Keratinocyte (primary cell): ENCODE measurements at regions not wholly inside any gene's neighbourhood (a gene's known extent, or its start where the extent isn't known, plus 50 kb on each side); places are given as distances from the start of the nearest gene placed in this dataset.

Experiments used
- DNase-seq: peaks from one replicate; pipeline ENCODE4 v3.0.0-alpha.2; 2011; ENCODE audit warnings: low read depth, missing footprints, low spot score
- FAIRE-seq: peaks from 2 replicates; lab custom pipeline; 2011; peaks lifted over from hg19 to GRCh38; lab: Jason Lieb, UNC
- H2AFZ ChIP-seq: 2 replicates; pipeline ENCODE4 v1.6.0; 2012; ENCODE audit warnings: low read length, control low read depth, inconsistent platforms; ENCODE audit not compliant: control insufficient read depth
- H3K27ac ChIP-seq: 2 replicates; pipeline ENCODE4 v1.5.1; 2011; ENCODE audit warnings: low read length; ENCODE audit not compliant: control insufficient read depth, insufficient read depth
- H3K27me3 ChIP-seq: 3 replicates; pipeline ENCODE4 v1.6.0; 2011; ENCODE audit warnings: low read length; ENCODE audit not compliant: control insufficient read depth, insufficient read depth; ENCODE audit errors: extremely low read depth
- H3K36me3 ChIP-seq, 2 experiments: 2 replicates in 1 of 2; 3 replicates in 1 of 2; pipeline ENCODE4 v1.5.1; 2011; ENCODE audit warnings: low read length in 2 of 2, mild to moderate bottlenecking in 1 of 2; ENCODE audit not compliant: control insufficient read depth in 2 of 2, insufficient read depth in 2 of 2; ENCODE audit errors: extremely low read depth in 1 of 2
- H3K4me1 ChIP-seq: 3 replicates; pipeline ENCODE4 v1.5.1; 2011; ENCODE audit warnings: low read length; ENCODE audit not compliant: control insufficient read depth, insufficient read depth; ENCODE audit errors: extremely low read depth
- H3K4me2 ChIP-seq: 3 replicates; pipeline ENCODE4 v1.6.0; 2011; ENCODE audit warnings: low read depth, low read length; ENCODE audit not compliant: control insufficient read depth, insufficient read depth; ENCODE audit errors: extremely low read depth
- H3K4me3 ChIP-seq, 3 experiments: fragments of 200-600 bp in 1 of 3; sonication (generic) in 1 of 3; 2 replicates in 2 of 3; 3 replicates in 1 of 3; pipeline ENCODE4 v1.5.1; 2011 to 2016; ENCODE audit warnings: low read length in 3 of 3, mild to moderate bottlenecking in 3 of 3, control low read depth in 2 of 3, inconsistent platforms in 1 of 3, low read depth in 1 of 3, mixed read lengths in 1 of 3, mixed run types in 1 of 3, moderate library complexity in 1 of 3; ENCODE audit not compliant: control insufficient read depth in 2 of 3, insufficient read depth in 2 of 3; ENCODE audit errors: extremely low read depth in 1 of 3
- H3K79me2 ChIP-seq: 2 replicates; pipeline ENCODE4 v1.6.0; 2012; ENCODE audit warnings: low read length; ENCODE audit not compliant: control insufficient read depth, insufficient read depth
- H3K9ac ChIP-seq: 3 replicates; pipeline ENCODE4 v1.6.0; 2011; ENCODE audit warnings: low read length; ENCODE audit not compliant: control insufficient read depth, insufficient read depth; ENCODE audit errors: extremely low read depth
- H3K9me1 ChIP-seq: 3 replicates; pipeline ENCODE4 v1.6.0; 2011; ENCODE audit warnings: low read length; ENCODE audit not compliant: control insufficient read depth, insufficient read depth; ENCODE audit errors: extremely low read depth
- H3K9me3 ChIP-seq: 2 replicates; pipeline ENCODE4 v1.5.1; 2012; ENCODE audit warnings: low read depth, low read length; ENCODE audit not compliant: control insufficient read depth
- H4K20me1 ChIP-seq: 3 replicates; pipeline ENCODE4 v1.6.0; 2011; ENCODE audit warnings: low read length; ENCODE audit not compliant: control insufficient read depth, insufficient read depth; ENCODE audit errors: extremely low read depth
- EZH2 ChIP-seq: IDR thresholded peaks from one replicate; pipeline ENCODE4 v1.6.1; 2012; ENCODE audit warnings: inconsistent platforms, mild to moderate bottlenecking, low read length, moderate library complexity
- dilution Hi-C: fragments of 300-500 bp; cut with MboI; formaldehyde crosslinking; loops from one replicate; pipeline ENCODE4 v1.7.0; 2020; ENCODE audit warnings: low sequenced_read_pairs; ENCODE audit not compliant: extremely low pct_ligation_motif_present
- TF ChIP-seq, protein P1 (sequence below), 3 experiments: IDR thresholded peaks in 1 of 3; conservative IDR thresholded peaks in 1 of 3; optimal IDR thresholded peaks in 1 of 3; 2 replicates in 2 of 3; 3 replicates in 1 of 3; pipeline versions ENCODE3 to v1.5.1; 2011; ENCODE audit warnings: low read length in 3 of 3, mild to moderate bottlenecking in 3 of 3, moderate library complexity in 2 of 3, control low read depth in 1 of 3, inconsistent platforms in 1 of 3; ENCODE audit not compliant: insufficient read depth in 2 of 3; ENCODE audit errors: extremely low read depth in 1 of 3

DNA sequence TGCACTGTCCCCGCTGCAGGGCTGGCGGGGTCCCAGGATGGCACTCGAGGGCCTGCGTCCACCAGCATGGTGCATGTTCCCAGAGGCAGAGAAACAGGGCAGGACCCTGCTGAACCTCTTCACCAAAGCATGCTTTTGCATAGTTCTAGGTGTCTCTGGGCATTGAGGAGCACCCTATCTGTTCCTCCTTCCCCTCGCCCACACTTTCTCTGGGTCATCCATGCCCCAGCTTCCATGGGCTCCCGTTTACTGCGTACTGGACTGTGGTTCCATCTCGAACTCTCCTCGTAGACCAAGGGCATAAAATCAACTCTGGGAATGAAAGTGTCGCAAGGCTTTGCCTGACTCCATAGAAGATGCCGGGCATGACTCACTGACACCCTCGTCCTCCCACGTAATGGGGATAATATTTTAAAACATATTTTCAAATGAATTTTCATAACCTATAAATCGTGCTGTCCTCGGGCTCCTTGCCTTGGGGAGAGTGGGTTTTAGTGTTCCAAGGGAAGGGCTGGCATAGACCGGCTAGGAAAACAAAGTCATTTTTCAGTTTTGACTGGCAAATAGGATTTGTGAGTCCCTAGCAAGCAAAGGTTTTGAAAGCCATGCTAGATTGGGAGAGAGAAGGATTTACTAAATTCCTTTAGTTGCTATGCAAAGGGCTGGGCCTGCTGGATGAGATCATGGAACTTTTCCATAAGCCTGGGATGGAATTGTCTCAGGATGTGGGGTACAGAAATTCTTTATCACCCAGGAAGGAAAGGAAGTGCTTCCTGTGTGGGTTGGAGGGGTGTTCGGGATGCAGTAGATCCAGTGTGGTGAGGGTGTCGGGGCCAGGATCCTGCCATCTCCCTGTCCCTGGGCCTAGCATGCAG is 498.7 kb upstream of the MKI67 start:
- H4K20me1 ChIP-seq = no peaks in the 10 kb centered on the region
- no peaks in the 10 kb centered on the region for H3K27me3 ChIP-seq
- H3K79me2 ChIP-seq = no peaks in the 10 kb centered on the region
- H3K9ac ChIP-seq = no peak overlapping the region
- H3K9me3 ChIP-seq = no peaks in the 10 kb centered on the region
- H3K27ac ChIP-seq = no peak overlapping the region
- no peak for TF ChIP-seq EZH2
- TF ChIP-seq, protein P1, sequence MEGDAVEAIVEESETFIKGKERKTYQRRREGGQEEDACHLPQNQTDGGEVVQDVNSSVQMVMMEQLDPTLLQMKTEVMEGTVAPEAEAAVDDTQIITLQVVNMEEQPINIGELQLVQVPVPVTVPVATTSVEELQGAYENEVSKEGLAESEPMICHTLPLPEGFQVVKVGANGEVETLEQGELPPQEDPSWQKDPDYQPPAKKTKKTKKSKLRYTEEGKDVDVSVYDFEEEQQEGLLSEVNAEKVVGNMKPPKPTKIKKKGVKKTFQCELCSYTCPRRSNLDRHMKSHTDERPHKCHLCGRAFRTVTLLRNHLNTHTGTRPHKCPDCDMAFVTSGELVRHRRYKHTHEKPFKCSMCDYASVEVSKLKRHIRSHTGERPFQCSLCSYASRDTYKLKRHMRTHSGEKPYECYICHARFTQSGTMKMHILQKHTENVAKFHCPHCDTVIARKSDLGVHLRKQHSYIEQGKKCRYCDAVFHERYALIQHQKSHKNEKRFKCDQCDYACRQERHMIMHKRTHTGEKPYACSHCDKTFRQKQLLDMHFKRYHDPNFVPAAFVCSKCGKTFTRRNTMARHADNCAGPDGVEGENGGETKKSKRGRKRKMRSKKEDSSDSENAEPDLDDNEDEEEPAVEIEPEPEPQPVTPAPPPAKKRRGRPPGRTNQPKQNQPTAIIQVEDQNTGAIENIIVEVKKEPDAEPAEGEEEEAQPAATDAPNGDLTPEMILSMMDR (optimal IDR thresholded peaks at IDR 0.05 in 1 of 3, IDR thresholded peaks at IDR 0.05 in 1 of 3, conservative IDR thresholded peaks at IDR 0.05 in 1 of 3; ENCODE audit: extremely low read depth in 1 of 3, insufficient read depth in 2 of 3, low read length in 3 of 3) = no peak
- no peak overlapping the region for H3K4me2 ChIP-seq
- H3K36me3 ChIP-seq = no peaks in the 10 kb centered on the region
- no peak overlapping the region for H3K4me3 ChIP-seq
- H3K9me1 ChIP-seq = no peaks in the 10 kb centered on the region
- H2AFZ ChIP-seq = no peak overlapping the region
- no peaks in the 10 kb centered on the region for H3K4me1 ChIP-seq
- DNase-seq (no peak), FAIRE-seq (no peak)
- dilution Hi-C loops = no loop called here

DNA sequence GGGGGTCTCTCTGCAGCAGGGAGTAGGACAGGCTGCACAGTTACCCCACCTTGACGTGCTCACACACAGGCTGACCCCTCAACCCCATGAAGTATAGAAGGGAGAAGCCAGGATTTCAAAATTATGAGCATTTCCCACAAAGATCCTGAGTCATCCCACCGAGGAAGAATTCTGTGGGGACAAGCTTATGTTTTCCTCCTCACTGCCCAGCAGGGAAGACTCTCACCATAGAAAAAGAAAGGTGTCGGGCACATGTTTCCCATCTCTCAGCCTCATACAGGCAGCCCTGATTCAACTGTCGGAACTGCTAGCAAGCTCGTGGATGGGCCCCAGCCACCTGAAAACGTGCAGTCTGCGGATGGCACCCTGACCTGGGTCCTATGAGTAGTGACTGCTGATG is 499.7 kb upstream of the MKI67 start:
- dilution Hi-C loops = no loop called here
- no peaks in the 10 kb centered on the region for H3K4me1 ChIP-seq
- H2AFZ ChIP-seq = no peak overlapping the region
- DNase-seq (no peak), FAIRE-seq (no peak)
- H3K4me2 ChIP-seq = no peak overlapping the region
- no peaks in the 10 kb centered on the region for H3K9me1 ChIP-seq
- H3K27ac ChIP-seq = no peak overlapping the region
- H3K4me3 ChIP-seq = no peak overlapping the region
- no peaks in the 10 kb centered on the region for H3K79me2 ChIP-seq
- TF ChIP-seq, protein P1 (optimal IDR thresholded peaks at IDR 0.05 in 1 of 3, IDR thresholded peaks at IDR 0.05 in 1 of 3, conservative IDR thresholded peaks at IDR 0.05 in 1 of 3; ENCODE audit: extremely low read depth in 1 of 3, insufficient read depth in 2 of 3, low read length in 3 of 3) = no peak
- no peaks in the 10 kb centered on the region for H3K36me3 ChIP-seq
- no peaks in the 10 kb centered on the region for H3K27me3 ChIP-seq
- no peaks in the 10 kb centered on the region for H3K9me3 ChIP-seq
- no peaks in the 10 kb centered on the region for H4K20me1 ChIP-seq
- no peak overlapping the region for H3K9ac ChIP-seq
